HG02798 (cell line): ENCODE measurements at regions not wholly inside any gene's neighbourhood (a gene's known extent, or its start where the extent isn't known, plus 50 kb on each side); places are given as distances from the start of the nearest gene placed in this dataset.

Source experiments
- ATAC-seq: cut with Tn5 transposase; IDR thresholded peaks from one replicate; pipeline ENCODE4 v1.9.1; 2021; ENCODE audit warnings: mild to moderate bottlenecking; ENCODE audit not compliant: unreplicated experiment, poor library complexity

DNA sequence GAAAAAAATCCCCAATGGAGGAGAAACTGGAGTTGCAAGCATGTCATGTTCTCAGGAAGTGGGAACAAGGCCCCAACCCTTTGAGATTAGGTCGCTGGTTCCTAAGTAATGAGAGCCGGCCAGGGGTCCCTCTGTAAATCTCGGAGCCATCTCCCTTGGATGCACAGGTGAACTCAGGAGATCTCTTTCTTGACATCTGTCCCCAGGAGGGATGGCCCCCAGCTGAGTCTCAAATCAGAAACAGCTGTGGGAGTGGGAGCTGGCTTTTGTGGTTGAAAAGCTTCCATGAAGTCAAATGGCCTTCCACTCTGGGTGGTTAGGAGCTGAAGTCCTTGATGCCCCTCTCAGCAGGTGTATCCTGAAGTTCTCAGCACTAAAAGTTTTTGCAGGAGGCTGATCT, 257.1 kb downstream of the BMP7 start:
- ATAC-seq, result no peak

DNA sequence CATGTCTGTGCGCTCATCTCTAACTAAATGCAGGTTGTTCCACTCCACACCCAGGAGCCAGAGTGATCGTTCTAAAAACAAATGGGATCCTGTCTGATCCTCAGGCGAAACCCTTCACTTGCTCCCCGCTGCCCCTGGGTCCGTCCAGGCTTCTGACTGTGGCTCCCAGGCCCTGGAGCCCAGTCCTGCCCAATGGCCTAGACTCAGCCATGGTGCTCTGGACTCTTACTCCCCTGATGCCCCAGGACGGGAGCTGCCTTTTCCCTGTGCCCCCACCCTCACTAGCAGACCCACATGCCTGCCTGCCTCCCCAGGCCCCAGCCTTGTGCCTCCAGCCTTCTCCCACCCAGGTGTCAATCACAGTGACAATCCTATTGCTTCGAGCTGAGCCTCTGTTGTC, 256.7 kb downstream of the BMP7 start:
- no peak for ATAC-seq

DNA sequence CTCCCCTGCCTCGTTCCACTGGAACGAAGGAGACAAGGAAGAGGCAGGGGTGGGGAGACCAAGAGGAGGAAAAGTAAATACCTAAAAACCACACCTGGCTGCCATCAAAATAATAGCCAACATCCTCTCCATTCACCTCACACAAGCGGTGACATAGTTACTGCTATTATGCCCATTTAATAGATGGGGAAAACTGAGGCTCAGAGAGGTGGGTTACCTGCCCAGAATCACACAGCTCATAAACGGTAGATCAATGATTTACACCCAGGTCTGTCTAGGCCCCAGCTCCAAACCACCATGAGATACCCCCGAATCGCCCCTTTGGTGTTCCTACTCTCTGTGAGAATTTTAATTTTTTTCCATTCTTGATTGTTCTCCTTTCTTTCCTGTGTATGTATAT, 253.8 kb downstream of the BMP7 start:
- ATAC-seq, result no peak

DNA sequence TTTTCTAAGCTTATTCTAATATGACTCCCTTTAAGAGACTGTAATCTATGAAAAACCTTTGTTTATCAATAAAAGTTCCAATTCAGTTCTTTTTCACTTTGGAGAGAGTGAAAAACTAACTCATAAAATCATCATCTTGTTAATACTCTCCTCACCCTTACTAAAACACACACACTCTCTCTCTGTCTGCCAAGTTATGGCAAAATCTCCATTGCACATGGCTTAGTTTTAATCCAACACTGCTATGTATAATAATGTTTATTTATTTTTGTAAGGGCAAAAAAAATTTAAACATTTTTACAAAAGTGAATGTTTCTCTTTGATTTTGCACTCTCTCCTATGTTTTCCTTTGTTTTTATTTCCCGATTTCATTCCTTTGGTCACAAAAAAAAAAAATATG, 253.2 kb downstream of the BMP7 start:
- ATAC-seq, result no peak

DNA sequence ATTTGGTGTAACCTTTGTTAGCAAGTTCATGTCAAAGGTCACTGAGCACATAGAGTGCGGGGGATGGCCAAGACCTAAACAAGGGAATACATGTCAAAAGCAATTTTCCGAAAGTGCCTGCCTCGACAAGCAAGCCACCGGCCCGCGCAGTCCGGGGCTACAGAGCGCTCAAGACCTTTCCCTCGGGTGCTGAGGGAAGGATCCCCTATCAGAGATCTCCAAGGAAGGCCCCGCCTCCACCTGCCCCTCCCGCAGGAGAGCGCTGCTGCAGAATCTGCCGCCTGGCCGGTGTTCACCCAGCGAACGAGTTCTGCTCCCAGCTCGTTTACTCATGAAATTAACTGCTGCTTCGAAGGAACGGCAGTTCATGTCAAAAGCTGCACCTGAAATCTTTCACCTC, 252.7 kb downstream of the BMP7 start:
- no peak for ATAC-seq

DNA sequence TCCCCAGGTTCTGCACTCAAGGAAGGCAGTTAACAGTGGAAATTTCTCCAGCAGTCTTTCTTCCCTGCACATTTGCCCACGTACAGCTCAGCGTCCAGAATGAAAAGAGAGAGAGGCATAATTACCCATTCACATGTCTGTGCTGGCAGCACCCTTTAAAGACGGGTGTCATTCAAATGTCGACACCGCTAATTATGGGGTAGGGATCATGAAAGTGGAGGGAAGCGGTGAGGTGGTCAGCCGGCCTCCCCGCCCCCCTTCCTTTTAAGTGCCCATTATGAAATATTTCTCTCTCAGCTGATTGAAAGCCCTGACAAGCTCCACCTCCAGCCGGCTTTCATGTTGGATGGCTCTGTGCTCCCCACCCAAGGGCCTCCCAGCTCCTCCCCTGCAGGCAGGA, 246.1 kb downstream of the BMP7 start:
- no peak for ATAC-seq

DNA sequence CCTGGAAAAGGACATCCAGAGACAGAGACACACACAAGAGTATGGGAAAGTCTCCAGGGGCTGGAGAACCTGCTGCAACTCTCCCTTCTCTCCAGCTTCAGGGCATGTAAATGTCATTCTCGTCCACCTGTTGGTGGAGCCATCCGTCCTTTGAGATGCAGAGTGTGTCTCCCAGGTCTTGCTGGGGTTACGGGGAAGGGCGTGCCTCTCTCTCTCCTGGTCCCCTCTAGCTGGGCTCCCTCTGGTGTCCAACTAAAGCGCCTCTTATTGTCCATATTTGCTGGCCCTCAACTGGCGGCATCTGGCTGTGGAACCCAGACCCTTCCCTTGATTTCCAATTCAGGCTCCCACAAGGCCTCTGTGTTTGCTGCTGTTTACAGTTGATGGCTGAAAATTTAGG, 244.1 kb downstream of the BMP7 start:
- no peak for ATAC-seq

DNA sequence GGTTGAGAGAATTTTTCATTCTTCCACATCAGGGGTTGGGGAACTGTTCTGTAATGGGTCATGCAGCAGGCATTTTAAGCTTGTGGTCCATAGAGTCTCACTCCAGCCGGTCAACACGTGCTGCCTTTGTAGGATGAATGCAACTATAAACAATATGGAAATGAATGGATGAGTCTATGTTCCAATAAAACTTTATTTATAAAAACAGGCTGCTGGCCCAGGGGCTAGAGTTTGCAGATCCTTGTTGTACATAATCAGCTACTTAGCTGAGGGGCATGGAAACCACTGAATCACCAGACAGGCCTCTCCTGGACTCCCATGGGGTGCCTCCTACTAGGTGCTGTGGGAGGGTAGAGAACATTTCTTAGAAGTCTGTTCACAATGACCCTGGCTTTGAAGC, 243.4 kb downstream of the BMP7 start:
- no peak for ATAC-seq

DNA sequence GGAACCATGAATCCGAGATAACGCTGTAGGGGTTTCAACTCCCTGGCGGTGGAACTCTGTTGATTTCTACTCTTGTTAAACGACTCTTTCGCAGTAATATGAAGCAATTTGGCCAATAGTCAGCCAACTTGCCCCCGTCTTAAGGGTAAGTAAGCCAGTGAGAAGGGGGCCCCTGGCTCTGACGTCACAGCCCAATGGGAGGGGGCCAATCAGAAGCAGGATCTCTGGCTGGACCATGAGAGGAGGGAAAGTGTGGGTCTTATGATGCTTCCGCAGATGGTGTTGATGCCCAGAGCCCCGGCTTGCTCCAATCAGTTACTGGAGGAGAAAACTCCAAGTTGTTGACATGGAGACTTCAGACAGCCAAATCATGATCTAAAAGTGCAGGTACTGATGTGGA, 242.4 kb downstream of the BMP7 start:
- ATAC-seq, result no peak

DNA sequence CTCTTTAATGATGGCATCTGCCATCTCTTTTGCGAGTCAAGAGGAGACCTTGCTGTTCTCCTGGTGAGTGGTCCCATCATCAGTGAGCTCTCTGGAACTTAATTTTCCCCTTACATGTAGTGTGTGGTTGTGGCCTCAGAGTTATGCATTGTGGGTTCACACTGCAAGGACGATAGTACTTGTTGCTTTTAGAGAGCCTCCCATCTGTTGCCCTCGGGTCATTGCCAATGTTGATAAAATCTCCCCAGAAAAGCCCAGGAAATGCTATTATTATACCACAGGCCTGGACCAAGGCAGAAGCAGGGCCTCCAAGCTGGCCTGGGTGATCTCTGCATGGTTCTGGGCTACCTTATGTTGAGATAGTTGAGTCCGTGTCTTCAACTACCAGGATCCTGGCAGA, 241.6 kb downstream of the BMP7 start:
- ATAC-seq, result no peak

DNA sequence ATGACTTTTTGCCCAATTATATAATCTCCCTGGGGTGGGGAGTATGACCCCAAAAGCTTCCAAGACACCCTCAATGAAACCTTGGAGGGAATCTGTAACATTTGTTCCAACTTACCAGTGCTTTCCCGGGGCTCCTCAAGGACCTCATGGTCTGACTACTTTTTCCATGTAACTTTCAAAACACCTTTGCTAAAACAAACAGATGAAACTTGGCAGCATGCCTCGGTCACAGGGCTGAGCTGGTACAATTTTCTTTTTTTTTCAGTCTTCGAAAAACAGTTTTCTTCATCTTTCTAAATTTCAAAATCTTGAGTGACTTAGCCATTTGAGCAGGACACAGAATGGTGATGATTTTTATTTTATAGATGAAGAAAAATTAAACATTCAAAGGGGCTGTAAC, 241.2 kb downstream of the BMP7 start:
- no peak for ATAC-seq

DNA sequence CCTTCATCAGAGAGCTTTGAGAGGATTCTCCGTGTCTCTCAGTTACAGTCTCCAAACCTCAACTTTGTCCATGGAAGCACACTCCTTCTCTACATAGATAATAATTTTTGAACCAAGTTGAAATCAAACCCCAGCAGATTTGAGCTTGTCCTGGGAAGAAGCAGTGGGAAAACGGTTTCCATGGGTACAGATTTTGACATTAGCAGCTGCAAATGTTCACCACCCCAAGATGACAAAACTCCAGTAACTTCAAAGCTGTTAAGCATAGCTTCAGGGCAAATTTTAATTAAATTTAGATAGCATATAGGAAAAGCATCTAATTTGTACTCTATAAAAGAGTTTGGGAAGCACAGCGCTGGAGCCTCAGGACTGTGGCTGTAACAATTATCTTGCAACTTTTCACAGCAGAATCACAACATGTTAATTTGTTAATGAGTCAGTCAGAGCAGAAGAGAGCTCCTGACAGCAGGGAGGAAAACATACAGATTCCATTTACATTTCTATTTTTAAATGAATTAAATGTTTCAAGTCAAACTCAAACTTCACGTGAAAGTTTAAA, 240.7 kb downstream of the BMP7 start:
- no peak for ATAC-seq

DNA sequence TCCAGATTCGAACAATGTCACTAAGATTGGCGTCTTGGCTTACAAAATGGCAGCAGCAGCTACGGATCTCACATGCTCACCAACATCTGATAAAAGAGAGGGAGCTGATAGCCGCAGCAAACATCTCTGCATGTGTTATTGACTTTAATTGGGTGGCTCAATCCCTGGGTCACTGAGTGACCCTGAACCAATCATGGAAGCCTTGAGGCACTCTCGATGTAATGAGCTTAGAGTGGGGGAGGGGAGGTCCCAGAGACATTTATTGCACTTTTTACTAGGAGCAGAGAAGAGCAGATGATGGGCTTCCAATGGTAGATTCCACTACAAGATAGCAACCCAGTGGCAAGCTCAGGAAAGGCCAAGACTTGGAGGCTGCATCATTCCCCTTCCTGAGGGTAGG, 238.7 kb downstream of the BMP7 start:
- ATAC-seq, result no peak

DNA sequence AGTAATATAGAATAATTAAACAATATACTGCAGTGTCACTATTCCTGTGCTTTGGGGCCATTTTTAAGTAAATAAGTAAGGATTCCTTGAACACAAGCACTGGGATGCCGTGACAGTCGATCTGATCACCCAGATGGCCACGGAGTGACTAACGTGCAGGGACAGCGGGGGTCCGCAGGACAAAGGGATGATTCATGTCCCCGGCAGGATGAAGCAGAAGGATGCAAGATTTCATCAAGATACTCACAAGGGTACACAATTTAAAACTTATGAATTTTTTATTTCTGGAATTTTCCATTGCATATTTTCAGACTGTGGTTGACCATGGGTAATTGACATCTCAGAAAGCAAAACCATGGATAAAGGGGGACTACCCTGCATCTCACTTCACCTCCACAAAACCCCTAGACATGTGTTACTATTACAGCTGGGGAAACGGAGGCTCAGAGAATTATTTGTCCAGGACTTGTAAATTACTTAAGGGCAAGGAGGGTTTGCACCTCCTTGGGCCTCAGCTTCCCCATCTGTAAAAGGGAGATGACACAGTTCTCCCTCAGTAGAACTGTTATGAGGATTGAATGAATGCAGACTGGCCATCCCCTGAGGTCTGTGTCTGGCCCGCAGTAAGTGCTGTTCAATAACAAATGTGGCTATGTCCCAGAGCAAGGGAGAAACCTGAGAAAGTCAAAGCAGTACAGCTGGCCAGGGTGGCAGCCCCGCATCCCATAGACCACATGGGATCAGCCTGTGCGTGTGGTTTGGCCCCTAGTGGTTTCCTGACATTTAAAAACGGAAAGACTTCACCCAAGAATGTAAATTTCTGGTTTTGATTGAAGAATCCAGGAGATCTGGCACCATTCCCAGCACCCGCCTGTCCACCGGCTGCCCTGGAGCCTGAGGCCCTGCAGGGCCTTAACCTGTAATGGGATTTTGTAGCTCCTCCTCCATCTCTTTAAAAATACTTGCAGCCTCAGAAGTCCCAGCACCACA, 235.5 kb downstream of the BMP7 start:
- ATAC-seq, result no peak

DNA sequence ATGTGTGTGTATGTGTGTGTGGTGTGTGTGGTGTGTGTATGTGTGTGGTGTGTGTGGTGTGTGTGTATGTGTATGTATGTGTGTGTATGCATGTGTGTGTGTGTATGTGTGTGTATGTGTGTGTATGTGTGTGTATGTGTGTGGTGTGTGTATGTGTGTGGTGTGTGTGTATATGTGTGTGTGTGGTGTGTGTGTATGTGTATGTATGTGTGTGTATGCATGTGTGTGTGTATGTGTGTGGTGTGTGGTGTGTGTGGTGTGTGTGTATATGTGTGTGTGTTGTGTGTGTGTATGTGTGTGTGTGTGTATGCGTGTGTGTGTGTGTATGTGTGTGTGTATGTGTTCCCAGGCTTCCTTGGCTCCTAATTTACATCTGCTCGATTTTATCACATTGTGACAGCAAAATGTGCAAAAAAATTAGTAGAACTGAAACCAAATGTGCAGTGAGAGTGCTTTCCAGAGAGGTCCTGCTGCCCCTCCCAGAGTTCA, 234.5 kb downstream of the BMP7 start:
- ATAC-seq, result no peak

DNA sequence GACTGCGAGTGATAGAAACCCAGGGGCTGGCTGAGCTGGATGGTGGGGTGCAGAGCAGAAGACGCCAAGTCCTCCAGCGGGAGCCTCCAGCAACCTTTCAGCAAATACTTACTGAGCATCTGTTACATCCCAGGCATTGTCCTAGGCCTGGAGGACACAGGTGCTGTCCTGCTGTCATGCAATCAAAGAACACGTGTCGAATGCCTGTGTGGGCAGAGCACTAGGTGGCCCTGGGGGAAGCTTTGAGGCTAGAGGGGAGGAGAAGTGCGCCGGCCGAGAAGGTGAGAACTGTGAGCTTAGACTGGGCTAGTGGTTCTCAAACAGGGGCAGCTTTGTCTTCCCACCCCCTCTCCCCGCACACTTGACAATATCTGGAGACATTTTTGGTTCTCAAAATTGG, 233.6 kb downstream of the BMP7 start:
- no peak for ATAC-seq

DNA sequence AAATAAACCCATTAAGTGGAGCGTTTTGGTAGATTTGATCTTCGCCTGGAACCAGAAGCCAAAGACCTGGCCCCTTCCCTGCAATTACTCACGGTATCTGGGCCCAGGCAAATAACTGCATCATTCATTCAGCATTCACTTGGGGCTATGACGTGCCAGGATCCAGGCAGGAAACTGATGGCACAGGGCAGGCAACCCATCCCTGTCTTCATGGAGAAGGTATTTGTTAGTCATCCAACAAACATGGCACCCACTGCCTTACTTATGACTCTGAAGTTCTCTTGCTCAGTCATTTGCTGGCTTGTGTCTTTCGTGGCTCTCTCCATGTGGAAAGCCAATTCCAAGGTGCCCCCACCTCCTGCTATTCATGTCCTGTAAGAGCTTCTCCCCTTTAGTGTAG, 232.4 kb downstream of the BMP7 start:
- ATAC-seq, result no peak

DNA sequence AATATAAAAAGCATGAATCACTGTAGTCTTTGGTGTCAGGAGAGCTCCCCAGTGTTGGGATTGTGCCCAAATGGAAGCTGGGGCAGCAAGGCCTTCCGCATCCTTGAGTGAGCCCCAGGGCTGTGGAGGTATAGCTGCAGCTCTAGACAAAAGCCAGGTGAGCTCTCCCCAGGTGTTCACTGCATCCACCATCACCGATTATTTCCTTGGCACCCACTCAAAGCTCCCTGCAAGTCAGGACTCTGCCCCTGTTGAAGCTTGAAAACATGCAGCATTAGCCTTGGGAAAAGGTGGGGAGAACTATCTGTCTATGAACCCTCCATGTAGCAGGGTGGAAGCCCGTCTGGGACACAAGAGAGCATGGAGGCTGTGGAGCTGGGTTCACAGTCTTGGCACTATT, 228.8 kb downstream of the BMP7 start:
- no peak for ATAC-seq

DNA sequence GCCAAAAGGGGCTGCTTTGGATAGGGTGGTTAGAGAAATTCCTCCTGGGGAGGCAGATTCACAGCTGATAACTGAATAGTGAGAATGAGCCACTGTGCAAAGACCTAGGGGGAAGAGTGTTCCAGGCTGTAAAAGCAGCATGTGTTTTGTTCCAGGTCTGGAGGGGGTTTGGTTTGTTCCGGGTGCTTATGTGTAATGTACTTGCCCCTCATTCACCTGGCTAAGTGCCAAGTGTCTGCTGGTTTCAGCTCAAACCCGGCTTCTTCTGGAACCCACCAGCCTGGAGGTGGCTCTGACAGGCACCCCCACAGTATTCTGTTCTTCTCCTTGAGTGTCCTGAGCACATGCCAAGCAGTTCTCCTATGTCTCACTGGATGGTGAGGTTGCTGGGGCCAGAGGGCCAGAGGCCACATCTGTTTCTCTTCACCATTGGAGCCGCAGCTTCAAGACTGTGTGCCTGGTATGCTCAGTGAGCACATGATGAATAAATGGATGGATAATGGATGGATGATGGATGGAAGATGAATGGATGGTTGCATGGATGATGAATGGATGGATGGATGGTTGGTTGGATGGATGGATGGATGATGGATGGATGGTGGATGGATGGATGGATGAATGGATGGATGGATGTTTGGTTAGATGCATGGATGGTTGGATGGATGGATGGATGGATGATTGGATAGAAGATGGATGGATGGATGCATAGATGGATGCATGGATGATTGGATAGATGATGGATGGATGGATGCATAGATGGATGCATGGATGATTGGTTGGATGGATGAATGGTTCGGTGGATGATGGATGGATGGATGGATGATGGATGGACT, 227.6 kb downstream of the BMP7 start:
- ATAC-seq, result no peak

DNA sequence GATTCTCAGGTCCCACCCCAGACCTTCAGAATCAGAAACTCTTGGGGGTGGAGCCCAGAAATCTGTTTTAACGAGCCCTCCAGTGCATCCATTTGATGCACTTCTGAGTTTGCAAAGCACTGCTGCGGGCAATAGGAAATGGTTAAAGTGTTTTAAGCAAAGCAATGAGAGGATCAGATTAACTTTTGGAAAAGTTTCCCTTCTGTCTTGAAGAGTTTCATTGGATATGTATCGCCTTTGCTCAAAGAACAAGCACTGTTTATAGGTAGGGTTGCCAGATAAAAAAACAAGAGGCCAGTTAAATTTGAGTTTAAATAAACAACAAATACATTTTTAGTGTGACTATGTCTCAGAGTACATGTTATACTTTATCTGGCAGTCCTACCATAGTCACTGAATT, 226.0 kb downstream of the BMP7 start:
- ATAC-seq, result no peak

DNA sequence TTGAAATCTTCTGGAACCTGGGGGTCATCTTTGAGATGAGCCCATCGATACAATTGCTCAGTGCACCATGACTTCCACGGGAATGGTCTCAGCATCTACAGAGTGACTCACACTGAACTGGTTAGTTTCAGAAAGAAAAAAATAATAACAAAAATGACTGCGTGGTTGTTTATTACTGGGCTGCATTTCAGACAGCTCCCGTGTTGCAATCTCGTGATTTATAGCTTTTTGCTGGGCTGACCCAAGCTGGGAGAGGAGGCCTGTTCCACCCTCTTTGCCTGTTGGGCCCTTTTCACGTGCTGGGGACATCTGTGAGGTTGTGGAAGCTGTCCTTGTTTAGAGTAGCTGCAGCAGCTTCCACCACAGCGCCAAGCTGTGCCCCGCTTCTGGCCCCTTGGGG, 225.5 kb downstream of the BMP7 start:
- no peak for ATAC-seq
